ENCODE measurements at regions not wholly inside any gene's neighbourhood (a gene's known extent, or its start where the extent isn't known, plus 50 kb on each side); places are given as distances from the start of the nearest gene placed in this dataset.

DNA sequence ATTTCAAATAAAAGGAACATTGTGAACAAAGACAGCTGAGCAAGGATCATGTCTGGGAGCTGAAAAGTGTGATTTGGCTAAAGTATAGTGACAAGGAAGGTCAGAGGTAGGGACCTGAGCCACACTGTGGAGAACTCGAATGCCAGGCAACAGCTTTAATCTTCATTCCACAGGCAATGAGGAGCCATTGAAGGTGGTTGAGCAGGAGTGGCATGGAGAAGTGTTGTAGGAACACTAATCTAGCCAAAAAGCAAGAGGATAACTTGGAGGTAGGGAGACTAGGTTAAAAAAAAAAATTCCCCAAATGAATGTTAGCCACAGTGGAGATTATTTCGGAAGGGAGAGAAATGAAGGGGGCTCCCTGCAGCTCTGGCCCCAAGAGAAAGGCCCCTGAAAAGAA lies 286.9 kb downstream of the BCOR start:
- TF ChIP-seq, protein P1, sequence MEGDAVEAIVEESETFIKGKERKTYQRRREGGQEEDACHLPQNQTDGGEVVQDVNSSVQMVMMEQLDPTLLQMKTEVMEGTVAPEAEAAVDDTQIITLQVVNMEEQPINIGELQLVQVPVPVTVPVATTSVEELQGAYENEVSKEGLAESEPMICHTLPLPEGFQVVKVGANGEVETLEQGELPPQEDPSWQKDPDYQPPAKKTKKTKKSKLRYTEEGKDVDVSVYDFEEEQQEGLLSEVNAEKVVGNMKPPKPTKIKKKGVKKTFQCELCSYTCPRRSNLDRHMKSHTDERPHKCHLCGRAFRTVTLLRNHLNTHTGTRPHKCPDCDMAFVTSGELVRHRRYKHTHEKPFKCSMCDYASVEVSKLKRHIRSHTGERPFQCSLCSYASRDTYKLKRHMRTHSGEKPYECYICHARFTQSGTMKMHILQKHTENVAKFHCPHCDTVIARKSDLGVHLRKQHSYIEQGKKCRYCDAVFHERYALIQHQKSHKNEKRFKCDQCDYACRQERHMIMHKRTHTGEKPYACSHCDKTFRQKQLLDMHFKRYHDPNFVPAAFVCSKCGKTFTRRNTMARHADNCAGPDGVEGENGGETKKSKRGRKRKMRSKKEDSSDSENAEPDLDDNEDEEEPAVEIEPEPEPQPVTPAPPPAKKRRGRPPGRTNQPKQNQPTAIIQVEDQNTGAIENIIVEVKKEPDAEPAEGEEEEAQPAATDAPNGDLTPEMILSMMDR (IDR thresholded peaks at IDR 0.05) = no peak
- no peak for TF ChIP-seq POLR2A (IDR thresholded peaks at IDR 0.05)

Measured in uterus (tissue), 2 donors.